Activated CD8-positive, alpha-beta memory T cell treated with anti-CD3 and anti-CD28 coated beads for 36 hours (primary cell): ENCODE measurements at regions not wholly inside any gene's neighbourhood (a gene's known extent, or its start where the extent isn't known, plus 50 kb on each side); places are given as distances from the start of the nearest gene placed in this dataset.
"Not testable (repeated sequence)": the region's sequence is repeated elsewhere in the genome, so short reads cannot be mapped to it uniquely, and the experiment has no call there.

ENCODE experiments used
- CTCF ChIA-PET: fragments of 350-600 bp; sonication (Branson Sonifier 250); formaldehyde crosslinking; loops from one replicate; lab custom pipeline; 2021; ENCODE audit warnings: antibody characterized with exemption; lab: Charles Lee
- POLR2A ChIA-PET: fragments of 350-600 bp; sonication (Branson Sonifier 250); formaldehyde crosslinking; loops from one replicate; lab custom pipeline; 2021; ENCODE audit warnings: antibody characterized with exemption; lab: Charles Lee

- CTCF ChIA-PET, result no interaction called here
- POLR2A ChIA-PET, result no interaction called here
Observed at GRCh38 chr1:30241681-30242080, 481.7 kb downstream of the MATN1 start.

- POLR2A ChIA-PET, result no interaction called here
- CTCF ChIA-PET, result no interaction called here
Observed at GRCh38 chr1:30234091-30234490, 489.3 kb downstream of the MATN1 start.

GRCh38 chr1:30232288-30232899 lies 491.0 kb downstream of the MATN1 start:
- CTCF ChIA-PET, result no interaction called here
- POLR2A ChIA-PET, result no interaction called here

- ChIA-PET CTCF (no interaction called here), POLR2A (no interaction called here)
Observed at GRCh38 chr1:30229960-30230359, 493.4 kb downstream of the MATN1 start.

GRCh38 chr1:30229557-30229956 lies 493.8 kb downstream of the MATN1 start:
- ChIA-PET POLR2A (no interaction called here), CTCF (no interaction called here)

GRCh38 chr1:30226648-30227047 lies 496.7 kb downstream of the MATN1 start:
- ChIA-PET CTCF (no interaction called here), POLR2A (no interaction called here)

- CTCF ChIA-PET, result no interaction called here
- POLR2A ChIA-PET, result no interaction called here
Observed at GRCh38 chr1:30225357-30225756, 498.0 kb downstream of the MATN1 start.

- ChIA-PET POLR2A (no interaction called here), CTCF (interaction anchor here (0.6 kb wide), 1 partner anchor 188 kb away, joined by 3 read pairs; no protein-coding TSS in a partner anchor)
Observed at GRCh38 chr1:30219675-30220074, 503.7 kb downstream of the MATN1 start.

- ChIA-PET POLR2A (no interaction called here), CTCF (no interaction called here)
Observed at GRCh38 chr1:30218438-30218837, 504.9 kb downstream of the MATN1 start.

- POLR2A ChIA-PET, result no interaction called here
- CTCF ChIA-PET, result no interaction called here
Observed at GRCh38 chr1:30216602-30217001, 506.8 kb downstream of the MATN1 start.

GRCh38 chr1:30213936-30214335 lies 509.4 kb downstream of the MATN1 start:
- ChIA-PET POLR2A (no interaction called here), CTCF (no interaction called here)

- CTCF ChIA-PET, POLR2A ChIA-PET: not testable (repeated sequence)
Observed at GRCh38 chr1:30207962-30208361, 515.4 kb downstream of the MATN1 start.

GRCh38 chr1:30206631-30207030 lies 516.8 kb downstream of the MATN1 start:
- POLR2A ChIA-PET, CTCF ChIA-PET: not testable (repeated sequence)

- POLR2A ChIA-PET, CTCF ChIA-PET: not testable (repeated sequence)
Observed at GRCh38 chr1:30204916-30205315, 518.5 kb downstream of the MATN1 start.

GRCh38 chr1:30201015-30201414 lies 522.4 kb downstream of the MATN1 start:
- CTCF ChIA-PET, result no interaction called here
- POLR2A ChIA-PET, result no interaction called here

- POLR2A ChIA-PET, result no interaction called here
- CTCF ChIA-PET, result no interaction called here
Observed at GRCh38 chr1:30200161-30200560, 523.2 kb downstream of the MATN1 start.

GRCh38 chr1:30199563-30199962 lies 523.8 kb downstream of the MATN1 start:
- ChIA-PET CTCF (no interaction called here), POLR2A (no interaction called here)

GRCh38 chr1:30198795-30199403 lies 524.5 kb downstream of the MATN1 start:
- ChIA-PET CTCF (no interaction called here), POLR2A (no interaction called here)

- CTCF ChIA-PET, result no interaction called here
- POLR2A ChIA-PET, result no interaction called here
Observed at GRCh38 chr1:30198451-30198760, 525.0 kb downstream of the MATN1 start.

- ChIA-PET CTCF (no interaction called here), POLR2A (no interaction called here)
Observed at GRCh38 chr1:30197639-30198450, 525.5 kb downstream of the MATN1 start.
